ENCODE measurements at regions not wholly inside any gene's neighbourhood (a gene's known extent, or its start where the extent isn't known, plus 50 kb on each side); places are given as distances from the start of the nearest gene placed in this dataset.

GRCh38 chr3:22900296-22900695 is 302.8 kb upstream of the UBE2E2 start:
- no peak for TF ChIP-seq POLR2A (IDR thresholded peaks at IDR 0.05)
- TF ChIP-seq, protein P1, sequence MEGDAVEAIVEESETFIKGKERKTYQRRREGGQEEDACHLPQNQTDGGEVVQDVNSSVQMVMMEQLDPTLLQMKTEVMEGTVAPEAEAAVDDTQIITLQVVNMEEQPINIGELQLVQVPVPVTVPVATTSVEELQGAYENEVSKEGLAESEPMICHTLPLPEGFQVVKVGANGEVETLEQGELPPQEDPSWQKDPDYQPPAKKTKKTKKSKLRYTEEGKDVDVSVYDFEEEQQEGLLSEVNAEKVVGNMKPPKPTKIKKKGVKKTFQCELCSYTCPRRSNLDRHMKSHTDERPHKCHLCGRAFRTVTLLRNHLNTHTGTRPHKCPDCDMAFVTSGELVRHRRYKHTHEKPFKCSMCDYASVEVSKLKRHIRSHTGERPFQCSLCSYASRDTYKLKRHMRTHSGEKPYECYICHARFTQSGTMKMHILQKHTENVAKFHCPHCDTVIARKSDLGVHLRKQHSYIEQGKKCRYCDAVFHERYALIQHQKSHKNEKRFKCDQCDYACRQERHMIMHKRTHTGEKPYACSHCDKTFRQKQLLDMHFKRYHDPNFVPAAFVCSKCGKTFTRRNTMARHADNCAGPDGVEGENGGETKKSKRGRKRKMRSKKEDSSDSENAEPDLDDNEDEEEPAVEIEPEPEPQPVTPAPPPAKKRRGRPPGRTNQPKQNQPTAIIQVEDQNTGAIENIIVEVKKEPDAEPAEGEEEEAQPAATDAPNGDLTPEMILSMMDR (IDR thresholded peaks at IDR 0.05): no peak
